Gastroesophageal sphincter (tissue), 4 donors: ENCODE measurements at regions not wholly inside any gene's neighbourhood (a gene's known extent, or its start where the extent isn't known, plus 50 kb on each side); places are given as distances from the start of the nearest gene placed in this dataset.

ENCODE experiments used
- ATAC-seq: fragments of 150-250 bp; one replicate; pipeline ENCODE4 v1.9.1; 2016; ENCODE audit warnings: mild to moderate bottlenecking, moderate library complexity
- H3K27ac ChIP-seq, 4 donors: fragments of 200-600 bp; sonication (generic) in 3 of 4; 1 replicate in 3 of 4; 2 replicates in 1 of 4; pipeline ENCODE4 v1.5.1; 2016 to 2019
- H3K27me3 ChIP-seq: fragments of 200-600 bp; sonication (generic); one replicate; pipeline ENCODE4 v1.5.1; 2019
- H3K36me3 ChIP-seq, 2 donors: fragments of 200-600 bp; sonication (generic); one replicate each; pipeline ENCODE4 v1.5.1; 2019; ENCODE audit warnings: control low read depth in 1 of 2
- H3K4me1 ChIP-seq, 3 donors: fragments of 200-600 bp; sonication (generic); 1 replicate in 2 of 3; 2 replicates in 1 of 3; pipeline ENCODE4 v1.5.1; 2016 to 2019; ENCODE audit warnings: control low read depth in 2 of 3
- H3K4me3 ChIP-seq, 2 donors: fragments of 200-600 bp; sonication (generic); one replicate each; pipeline ENCODE4 v1.5.1; 2019; ENCODE audit warnings: mild to moderate bottlenecking in 1 of 2, moderate library complexity in 1 of 2
- H3K9me3 ChIP-seq, 3 donors: fragments of 200-600 bp; sonication (generic); one replicate each; pipeline ENCODE4 v1.5.1; 2017 to 2019; ENCODE audit warnings: control low read depth in 2 of 3
- CTCF ChIP-seq, 4 experiments: fragments of 200-600 bp in 2 of 4; fragments of 450-650 bp in 2 of 4; sonication (generic) in 1 of 4; IDR thresholded peaks; one replicate each; pipeline ENCODE4 v1.5.1; 2017 to 2019; ENCODE audit warnings: antibody characterized with exemption in 4 of 4, mild to moderate bottlenecking in 2 of 4, moderate library complexity in 2 of 4
- EP300 ChIP-seq: sonication (generic); formaldehyde crosslinking; IDR thresholded peaks from one replicate; pipeline ENCODE4 v1.6.1; 2017; ENCODE audit warnings: antibody characterized with exemption, mild to moderate bottlenecking
- POLR2A ChIP-seq, 2 donors: fragments of 450-650 bp; IDR thresholded peaks; one replicate each; pipeline ENCODE4 v1.6.1; 2017; ENCODE audit warnings: antibody characterized with exemption in 2 of 2, mild to moderate bottlenecking in 2 of 2, moderate library complexity in 1 of 2
- POLR2AphosphoS5 ChIP-seq: sonication (generic); formaldehyde crosslinking; IDR thresholded peaks from one replicate; pipeline ENCODE4 v1.6.1; 2017; ENCODE audit warnings: antibody characterized with exemption
- WGBS, 2 donors: methylation state at CpG; one replicate each; pipeline ENCODE4 v1.1.5; 2018; ENCODE audit warnings: low coverage in 1 of 2; 5-methylcytosine and 5-hydroxymethylcytosine counted together

- no peaks in the 10 kb centered on the region for H3K27me3 ChIP-seq
- H3K36me3 ChIP-seq, result no peaks in the 10 kb centered on the region
- no peaks in the 10 kb centered on the region for H3K9me3 ChIP-seq
- no peaks in the 10 kb centered on the region for H3K4me1 ChIP-seq
- ATAC-seq, result no peak
- no peak overlapping the region for H3K4me3 ChIP-seq
- WGBS, 2 donors, result 100% methylated on average over 2 of the region's 2 CpGs
- TF ChIP-seq CTCF (IDR thresholded peaks at IDR 0.05), result no peak
- no peak overlapping the region for H3K27ac ChIP-seq
Measured at GRCh38 chr10:65395631-65396030, 1530.2 kb upstream of the LRRTM3 start.

- 50 to 59% methylated on average over 3 of the region's 3 CpGs for WGBS, 2 donors
- no peak overlapping the region for H3K27ac ChIP-seq
- no peak for ATAC-seq
- no peaks in the 10 kb centered on the region for H3K4me1 ChIP-seq
- H3K36me3 ChIP-seq, result no peaks in the 10 kb centered on the region
- no peak for TF ChIP-seq POLR2AphosphoS5
- TF ChIP-seq POLR2A (IDR thresholded peaks at IDR 0.05), result no peak
- no peak for TF ChIP-seq EP300
- no peak for TF ChIP-seq CTCF (IDR thresholded peaks at IDR 0.05)
- H3K27me3 ChIP-seq, result no peaks in the 10 kb centered on the region
- H3K4me3 ChIP-seq, result no peak overlapping the region
- no peaks in the 10 kb centered on the region for H3K9me3 ChIP-seq
Measured at GRCh38 chr10:65396997-65397396, 1528.8 kb upstream of the LRRTM3 start.

GRCh38 chr10:65408401-65408800, 1517.4 kb upstream of the LRRTM3 start:
- TF ChIP-seq CTCF (IDR thresholded peaks at IDR 0.05) (no peak), EP300 (no peak), POLR2AphosphoS5 (no peak), POLR2A (IDR thresholded peaks at IDR 0.05) (no peak)
- H3K4me1 ChIP-seq, result no peaks in the 10 kb centered on the region
- no peaks in the 10 kb centered on the region for H3K9me3 ChIP-seq
- no peak overlapping the region for H3K4me3 ChIP-seq
- 76% methylated on average over 2 of the region's 2 CpGs; no CpG with 5 or more reads in 1 of the 2 donors for WGBS, 2 donors
- ATAC-seq, result no peak
- H3K36me3 ChIP-seq, result no peaks in the 10 kb centered on the region
- H3K27me3 ChIP-seq, result no peaks in the 10 kb centered on the region
- no peak overlapping the region for H3K27ac ChIP-seq

- H3K27ac ChIP-seq, result no peak overlapping the region
- no peak overlapping the region for H3K4me3 ChIP-seq
- H3K27me3 ChIP-seq, result no peaks in the 10 kb centered on the region
- H3K4me1 ChIP-seq, result no peaks in the 10 kb centered on the region
- H3K36me3 ChIP-seq, result no peaks in the 10 kb centered on the region
- no peaks in the 10 kb centered on the region for H3K9me3 ChIP-seq
- ATAC-seq, result no peak
- no peak for TF ChIP-seq CTCF (IDR thresholded peaks at IDR 0.05)
- TF ChIP-seq EP300, result no peak
- no peak for TF ChIP-seq POLR2AphosphoS5
- TF ChIP-seq POLR2A (IDR thresholded peaks at IDR 0.05), result no peak
- 63 to 94% methylated on average over 2 of the region's 2 CpGs for WGBS, 2 donors
Measured at GRCh38 chr10:65413001-65413400, 1512.8 kb upstream of the LRRTM3 start.

GRCh38 chr10:65415318-65415717, 1510.5 kb upstream of the LRRTM3 start:
- Histone ChIP-seq H3K9me3 (no peaks in the 10 kb centered on the region), H3K36me3 (no peaks in the 10 kb centered on the region), H3K4me3 (no peak overlapping the region), H3K4me1 (no peaks in the 10 kb centered on the region), H3K27ac (no peak overlapping the region), H3K27me3 (no peaks in the 10 kb centered on the region)
- no peak for ATAC-seq
- TF ChIP-seq EP300 (no peak), POLR2A (IDR thresholded peaks at IDR 0.05) (no peak), POLR2AphosphoS5 (no peak), CTCF (IDR thresholded peaks at IDR 0.05) (no peak)
